SU-DHL-6 (cell line): ENCODE measurements at regions not wholly inside any gene's neighbourhood (a gene's known extent, or its start where the extent isn't known, plus 50 kb on each side); places are given as distances from the start of the nearest gene placed in this dataset.
"Not testable (repeated sequence)": the region's sequence is repeated elsewhere in the genome, so short reads cannot be mapped to it uniquely, and the experiment has no call there.

Source experiments
- H2AFZ ChIP-seq: fragments of 200-600 bp; sonication (generic); 2 replicates; pipeline ENCODE4 v1.6.1; 2014; ENCODE audit warnings: low read depth, mild to moderate bottlenecking, moderate library complexity, mixed read lengths, antibody characterized with exemption, low read length; ENCODE audit not compliant: severe bottlenecking
- H3F3A ChIP-seq: fragments of 200-600 bp; shearing (Covaris generic); 2 replicates; pipeline ENCODE4 v1.6.0; 2016; ENCODE audit warnings: antibody characterized with exemption, mild to moderate bottlenecking; ENCODE audit not compliant: insufficient read depth
- H3K27ac ChIP-seq: fragments of 200-600 bp; sonication (generic); 2 replicates; pipeline ENCODE4 v1.5.1; 2016; ENCODE audit warnings: low read depth, mild to moderate bottlenecking, low read length, moderate library complexity, mixed read lengths
- H3K27me3 ChIP-seq: fragments of 200-600 bp; sonication (generic), shearing (Covaris generic); 2 replicates; pipeline ENCODE4 v1.6.0; 2014; ENCODE audit warnings: mild to moderate bottlenecking, low read length
- H3K36me3 ChIP-seq: fragments of 200-600 bp; sonication (generic); 2 replicates; pipeline ENCODE4 v1.6.1; 2014; ENCODE audit warnings: mild to moderate bottlenecking, low read length, mixed read lengths
- H3K4me2 ChIP-seq: fragments of 300-600, 200-600 bp; shearing (Covaris generic), sonication (generic); 2 replicates; pipeline ENCODE4 v1.6.0; 2014; ENCODE audit warnings: low read length, low read depth, mild to moderate bottlenecking; ENCODE audit not compliant: poor library complexity, severe bottlenecking
- H3K4me3 ChIP-seq: fragments of 200-600 bp; sonication (generic); 2 replicates; pipeline ENCODE4 v1.5.1; 2014; ENCODE audit warnings: antibody characterized with exemption, low read length, mild to moderate bottlenecking, mixed read lengths; ENCODE audit not compliant: insufficient read depth, poor library complexity, severe bottlenecking
- H3K79me2 ChIP-seq: fragments of 200-600 bp; sonication (generic); 2 replicates; pipeline ENCODE4 v1.6.1; 2014; ENCODE audit warnings: mild to moderate bottlenecking, low read length, moderate library complexity; ENCODE audit not compliant: insufficient read depth
- H3K9ac ChIP-seq: fragments of 200-600 bp; sonication (generic); 2 replicates; pipeline ENCODE4 v1.7.0; 2014; ENCODE audit warnings: mild to moderate bottlenecking, low read length
- H3K9me2 ChIP-seq: fragments of 200-600 bp; sonication (generic); replicated peaks from 2 replicates; pipeline ENCODE4 v1.6.1; 2014; ENCODE audit warnings: low read length; ENCODE audit not compliant: insufficient read depth
- H3K9me3 ChIP-seq: fragments of 200-600 bp; sonication (generic); 2 replicates; pipeline ENCODE4 v1.6.1; 2014; ENCODE audit warnings: low read length, mixed read lengths; ENCODE audit not compliant: insufficient read depth
- H4K20me1 ChIP-seq: fragments of 200-600 bp; sonication (generic); 2 replicates; pipeline ENCODE4 v1.6.1; 2014; ENCODE audit warnings: low read depth, mild to moderate bottlenecking, antibody characterized with exemption, low read length, moderate library complexity, mixed read lengths
- EZH2phosphoT487 ChIP-seq: fragments of 200-600 bp; sonication (generic), shearing (Covaris generic); conservative IDR thresholded peaks from 2 replicates; pipeline ENCODE4 v1.6.1; 2018; ENCODE audit warnings: mild to moderate bottlenecking, antibody characterized with exemption, low read length, moderate library complexity, mixed read lengths
- TF ChIP-seq, protein P1 (sequence below): fragments of 200-600 bp; sonication (generic); IDR thresholded peaks from one replicate; pipeline ENCODE4 v1.5.1; 2017; ENCODE audit warnings: antibody characterized with exemption, mild to moderate bottlenecking, low read length, moderate library complexity; ENCODE audit not compliant: insufficient read depth, poor library complexity, severe bottlenecking

DNA sequence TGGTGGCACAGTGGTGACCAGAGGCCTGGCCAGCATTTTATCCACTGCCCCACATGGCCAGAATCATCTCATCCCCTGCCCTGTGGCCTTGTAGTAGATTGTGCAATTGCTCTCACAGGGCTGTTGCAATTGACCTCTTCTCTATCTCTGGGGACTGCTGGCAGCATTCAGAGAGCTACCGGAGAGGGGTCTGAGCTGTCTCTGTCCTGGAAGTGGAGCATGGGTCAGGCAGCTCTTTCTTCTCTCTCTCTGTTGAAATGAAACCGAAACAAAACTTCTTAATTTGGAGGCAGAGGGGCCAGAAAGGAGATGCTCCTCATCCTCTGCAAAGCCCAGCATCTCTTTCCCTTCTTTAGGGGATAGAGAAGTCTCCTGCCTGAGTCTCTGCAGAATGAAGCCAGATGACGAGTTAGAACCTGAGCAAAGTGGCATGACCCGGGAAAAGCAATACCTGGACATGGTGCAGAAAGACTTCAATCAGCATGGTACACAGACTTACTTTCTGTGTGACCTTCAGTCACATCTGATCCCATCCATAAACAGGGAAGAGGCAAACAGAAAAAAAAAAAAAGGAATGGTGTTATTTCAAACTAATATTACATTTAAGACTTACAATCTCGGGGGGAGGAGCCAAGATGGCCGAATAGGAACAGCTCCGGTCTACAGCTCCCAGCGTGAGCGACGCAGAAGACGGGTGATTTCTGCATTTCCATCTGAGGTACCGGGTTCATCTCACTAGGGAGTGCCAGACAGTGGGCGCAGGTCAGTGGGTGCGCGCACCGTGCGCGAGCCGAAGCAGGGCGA, 144.5 kb upstream of the BCL6 start:
- no peaks in the 10 kb centered on the region for H4K20me1 ChIP-seq
- no peaks in the 10 kb centered on the region for H3K36me3 ChIP-seq
- H3F3A ChIP-seq: no peaks in the 10 kb centered on the region
- TF ChIP-seq EZH2phosphoT487: no peak
- TF ChIP-seq, protein P1, sequence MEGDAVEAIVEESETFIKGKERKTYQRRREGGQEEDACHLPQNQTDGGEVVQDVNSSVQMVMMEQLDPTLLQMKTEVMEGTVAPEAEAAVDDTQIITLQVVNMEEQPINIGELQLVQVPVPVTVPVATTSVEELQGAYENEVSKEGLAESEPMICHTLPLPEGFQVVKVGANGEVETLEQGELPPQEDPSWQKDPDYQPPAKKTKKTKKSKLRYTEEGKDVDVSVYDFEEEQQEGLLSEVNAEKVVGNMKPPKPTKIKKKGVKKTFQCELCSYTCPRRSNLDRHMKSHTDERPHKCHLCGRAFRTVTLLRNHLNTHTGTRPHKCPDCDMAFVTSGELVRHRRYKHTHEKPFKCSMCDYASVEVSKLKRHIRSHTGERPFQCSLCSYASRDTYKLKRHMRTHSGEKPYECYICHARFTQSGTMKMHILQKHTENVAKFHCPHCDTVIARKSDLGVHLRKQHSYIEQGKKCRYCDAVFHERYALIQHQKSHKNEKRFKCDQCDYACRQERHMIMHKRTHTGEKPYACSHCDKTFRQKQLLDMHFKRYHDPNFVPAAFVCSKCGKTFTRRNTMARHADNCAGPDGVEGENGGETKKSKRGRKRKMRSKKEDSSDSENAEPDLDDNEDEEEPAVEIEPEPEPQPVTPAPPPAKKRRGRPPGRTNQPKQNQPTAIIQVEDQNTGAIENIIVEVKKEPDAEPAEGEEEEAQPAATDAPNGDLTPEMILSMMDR: no peak
- H3K9ac ChIP-seq: no peak overlapping the region
- no peak overlapping the region for H2AFZ ChIP-seq
- H3K79me2 ChIP-seq: no peaks in the 10 kb centered on the region
- H3K4me2 ChIP-seq: no peak overlapping the region
- no peaks in the 10 kb centered on the region for H3K9me3 ChIP-seq
- H3K9me2 ChIP-seq: no peaks in the 10 kb centered on the region
- no peaks in the 10 kb centered on the region for H3K27me3 ChIP-seq
- no peak overlapping the region for H3K4me3 ChIP-seq
- no peak overlapping the region for H3K27ac ChIP-seq

DNA sequence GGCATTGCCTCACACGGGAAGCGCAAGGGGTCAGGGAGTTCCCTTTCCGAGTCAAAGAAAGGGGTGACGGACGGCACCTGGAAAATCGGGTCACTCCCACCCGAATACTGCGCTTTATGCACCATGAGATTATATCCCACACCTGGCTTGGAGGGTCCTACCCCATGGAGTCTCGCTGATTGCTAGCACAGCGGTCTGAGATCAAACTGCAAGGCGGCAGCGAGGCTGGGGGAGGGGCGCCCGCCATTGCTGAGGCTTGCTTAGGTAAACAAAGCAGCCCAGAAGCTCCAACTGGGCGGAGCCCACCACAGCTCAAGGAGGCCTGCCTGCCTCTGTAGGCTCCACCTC, 145.1 kb upstream of the BCL6 start:
- not testable (repeated sequence) for H3K4me3 ChIP-seq

DNA sequence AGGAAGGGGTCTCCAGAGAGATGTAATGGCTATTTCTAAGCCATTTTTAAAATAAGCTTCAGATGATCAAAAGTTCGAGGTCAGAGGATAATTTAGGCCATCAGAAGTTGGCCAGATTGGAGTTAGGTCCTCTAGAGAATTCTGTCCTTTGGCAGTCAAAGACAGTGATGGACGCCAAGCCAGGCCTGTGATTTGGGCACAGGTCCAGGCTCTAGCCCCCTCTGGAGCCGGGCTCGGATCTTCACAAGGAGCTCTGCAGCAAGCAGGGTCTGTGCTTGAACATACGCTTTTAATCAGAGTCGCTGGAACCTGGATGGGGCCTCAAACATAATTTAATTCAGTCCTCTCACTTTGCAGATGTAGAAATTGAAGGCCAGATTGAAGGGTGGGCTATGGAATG, 151.4 kb upstream of the BCL6 start:
- Histone ChIP-seq H2AFZ (peak overlapping the region; percentile 44), H3K9me3 (no peaks in the 10 kb centered on the region), H3K36me3 (no peaks in the 10 kb centered on the region), H3K9ac (0 out of 2 replicates have a peak overlapping the region, but pooled peaks have one; percentile 15), H3K4me2 (no peak overlapping the region), H3K27me3 (no peaks in the 10 kb centered on the region), H3K27ac (peak overlapping the region; percentile 99), H3K4me3 (no peak overlapping the region), H4K20me1 (no peaks in the 10 kb centered on the region), H3K79me2 (no peaks in the 10 kb centered on the region), H3F3A (peaks cover 47% of the 10 kb centered on the region), H3K9me2 (no peaks in the 10 kb centered on the region)
- TF ChIP-seq, protein P1: no peak
- TF ChIP-seq EZH2phosphoT487: no peak

More for the DNA sequence above, 145.1 kb upstream of the BCL6 start:
- not testable (repeated sequence) for H3K9ac ChIP-seq, H3K9me2 ChIP-seq, H3K27me3 ChIP-seq, H3F3A ChIP-seq, H3K27ac ChIP-seq, H4K20me1 ChIP-seq, H3K79me2 ChIP-seq, H3K36me3 ChIP-seq, H3K9me3 ChIP-seq, H2AFZ ChIP-seq, H3K4me2 ChIP-seq

DNA sequence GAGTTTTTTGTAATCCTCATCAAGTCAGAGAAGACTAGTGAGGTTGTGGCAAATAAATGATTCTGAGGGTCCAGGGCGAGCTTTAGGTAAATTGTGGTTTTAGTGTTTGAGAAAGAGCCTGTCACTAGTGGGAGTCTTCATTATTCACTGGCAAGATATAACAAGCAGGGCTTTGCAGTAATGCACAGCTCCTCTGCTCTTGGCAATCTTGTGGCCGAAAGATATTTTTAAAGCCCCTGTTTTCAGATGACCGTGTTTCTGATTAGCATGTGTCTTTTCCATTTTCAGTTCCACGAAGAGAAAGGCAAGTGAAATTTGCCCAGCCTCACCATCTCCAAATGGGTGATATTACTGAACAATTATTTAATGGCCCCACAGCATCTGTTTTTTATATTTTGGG, 154.0 kb upstream of the BCL6 start:
- Histone ChIP-seq H3K4me2 (peak overlapping the region; percentile 69), H3K27ac (peak overlapping the region; percentile 99), H2AFZ (no peak overlapping the region), H3K9me3 (no peaks in the 10 kb centered on the region), H3K9me2 (no peaks in the 10 kb centered on the region), H3K4me3 (peak overlapping the region; percentile 15), H4K20me1 (no peaks in the 10 kb centered on the region), H3K9ac (peak overlapping the region; percentile 60), H3K27me3 (no peaks in the 10 kb centered on the region), H3K36me3 (no peaks in the 10 kb centered on the region), H3F3A (peaks cover 62% of the 10 kb centered on the region), H3K79me2 (no peaks in the 10 kb centered on the region)
- TF ChIP-seq EZH2phosphoT487: no peak
- TF ChIP-seq, protein P1: no peak
